PC-9 (cell line): ENCODE measurements at regions not wholly inside any gene's neighbourhood (a gene's known extent, or its start where the extent isn't known, plus 50 kb on each side); places are given as distances from the start of the nearest gene placed in this dataset.

Experiments
- EZH2 ChIP-seq: fragments of 200-600 bp; sonication (generic); IDR thresholded peaks from 2 replicates; pipeline ENCODE4 v1.8.0; 2017; ENCODE audit warnings: antibody characterized with exemption, low read depth
- TF ChIP-seq, protein P1 (sequence below): fragments of 200-600 bp; sonication (generic); conservative IDR thresholded peaks from 2 replicates; pipeline ENCODE4 v1.6.1; 2017; ENCODE audit warnings: mixed run types, antibody characterized with exemption, mild to moderate bottlenecking, moderate library complexity

DNA sequence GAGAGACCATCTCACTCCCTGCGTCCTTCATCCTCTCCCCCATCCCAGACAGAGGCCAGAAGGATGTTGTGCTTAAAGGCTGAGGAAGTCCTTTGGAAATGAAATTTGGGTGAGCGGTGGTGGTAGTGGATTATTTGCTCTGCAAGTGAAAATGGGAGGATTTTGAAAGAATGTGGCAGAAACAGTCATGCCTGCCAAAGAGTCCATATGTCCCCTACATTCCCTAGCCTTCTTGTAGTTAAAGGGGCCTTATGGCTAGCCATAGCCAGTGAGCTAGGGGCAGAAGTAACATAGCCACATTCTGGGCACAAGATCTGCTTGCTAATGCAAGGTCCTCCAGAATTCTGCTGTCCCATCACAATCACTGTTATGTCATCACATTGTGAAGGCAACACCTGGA lies 360.2 kb upstream of the TSHZ3 start:
- no peak for TF ChIP-seq EZH2
- TF ChIP-seq, protein P1, sequence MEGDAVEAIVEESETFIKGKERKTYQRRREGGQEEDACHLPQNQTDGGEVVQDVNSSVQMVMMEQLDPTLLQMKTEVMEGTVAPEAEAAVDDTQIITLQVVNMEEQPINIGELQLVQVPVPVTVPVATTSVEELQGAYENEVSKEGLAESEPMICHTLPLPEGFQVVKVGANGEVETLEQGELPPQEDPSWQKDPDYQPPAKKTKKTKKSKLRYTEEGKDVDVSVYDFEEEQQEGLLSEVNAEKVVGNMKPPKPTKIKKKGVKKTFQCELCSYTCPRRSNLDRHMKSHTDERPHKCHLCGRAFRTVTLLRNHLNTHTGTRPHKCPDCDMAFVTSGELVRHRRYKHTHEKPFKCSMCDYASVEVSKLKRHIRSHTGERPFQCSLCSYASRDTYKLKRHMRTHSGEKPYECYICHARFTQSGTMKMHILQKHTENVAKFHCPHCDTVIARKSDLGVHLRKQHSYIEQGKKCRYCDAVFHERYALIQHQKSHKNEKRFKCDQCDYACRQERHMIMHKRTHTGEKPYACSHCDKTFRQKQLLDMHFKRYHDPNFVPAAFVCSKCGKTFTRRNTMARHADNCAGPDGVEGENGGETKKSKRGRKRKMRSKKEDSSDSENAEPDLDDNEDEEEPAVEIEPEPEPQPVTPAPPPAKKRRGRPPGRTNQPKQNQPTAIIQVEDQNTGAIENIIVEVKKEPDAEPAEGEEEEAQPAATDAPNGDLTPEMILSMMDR: no peak
